HG03432 (cell line): ENCODE measurements at regions not wholly inside any gene's neighbourhood (a gene's known extent, or its start where the extent isn't known, plus 50 kb on each side); places are given as distances from the start of the nearest gene placed in this dataset.
"Not testable (repeated sequence)": the region's sequence is repeated elsewhere in the genome, so short reads cannot be mapped to it uniquely, and the experiment has no call there.

Source experiments
- ATAC-seq: cut with Tn5 transposase; IDR thresholded peaks from one replicate; pipeline ENCODE4 v1.9.1; 2021; ENCODE audit warnings: mild to moderate bottlenecking, moderate library complexity; ENCODE audit not compliant: unreplicated experiment

GRCh38 chr12:82300611-82301010, 57.6 kb downstream of the CCDC59 start:
- ATAC-seq = no peak

GRCh38 chr12:82299319-82300025, 58.7 kb downstream of the CCDC59 start:
- ATAC-seq = no peak

GRCh38 chr12:82290415-82290814, 67.8 kb downstream of the CCDC59 start:
- ATAC-seq = no peak

GRCh38 chr12:82281335-82281734, 76.9 kb downstream of the CCDC59 start:
- not testable (repeated sequence) for ATAC-seq

- no peak for ATAC-seq
These were observed 78.6 kb downstream of the CCDC59 start for GRCh38 chr12:82279536-82280058.

GRCh38 chr12:82277582-82277981, 80.6 kb downstream of the CCDC59 start:
- ATAC-seq = no peak

GRCh38 chr12:82242729-82243128, 115.5 kb downstream of the CCDC59 start:
- ATAC-seq = peak; percentile 64

- ATAC-seq = no peak
These were observed 132.3 kb downstream of the CCDC59 start for GRCh38 chr12:82225871-82226270.

- ATAC-seq = no peak
These were observed 134.8 kb downstream of the CCDC59 start for GRCh38 chr12:82223426-82223825.

GRCh38 chr12:82216475-82216874, 141.7 kb downstream of the CCDC59 start:
- no peak for ATAC-seq

- ATAC-seq = no peak
These were observed 144.4 kb downstream of the CCDC59 start for GRCh38 chr12:82213761-82214160.

GRCh38 chr12:82210882-82211281, 147.3 kb downstream of the CCDC59 start:
- ATAC-seq = no peak

GRCh38 chr12:82209533-82209932, 148.7 kb downstream of the CCDC59 start:
- ATAC-seq = no peak

GRCh38 chr12:82207556-82207955, 150.6 kb downstream of the CCDC59 start:
- no peak for ATAC-seq

GRCh38 chr12:82203086-82203485, 155.1 kb downstream of the CCDC59 start:
- ATAC-seq = no peak

- ATAC-seq = no peak
These were observed 170.6 kb downstream of the CCDC59 start for GRCh38 chr12:82187595-82187994.

- ATAC-seq = no peak
These were observed 171.2 kb downstream of the CCDC59 start for GRCh38 chr12:82187011-82187410.

- no peak for ATAC-seq
These were observed 171.9 kb downstream of the CCDC59 start for GRCh38 chr12:82186282-82186681.

- no peak for ATAC-seq
These were observed 173.3 kb downstream of the CCDC59 start for GRCh38 chr12:82184844-82185243.

- ATAC-seq = no peak
These were observed 175.5 kb downstream of the CCDC59 start for GRCh38 chr12:82182601-82183190.

GRCh38 chr12:82176761-82177490, 181.3 kb downstream of the CCDC59 start:
- ATAC-seq = no peak

- ATAC-seq = no peak
These were observed 182.2 kb downstream of the CCDC59 start for GRCh38 chr12:82176026-82176425.
